Astrocyte (in vitro differentiated cells and primary cell): ENCODE measurements at regions not wholly inside any gene's neighbourhood (a gene's known extent, or its start where the extent isn't known, plus 50 kb on each side); places are given as distances from the start of the nearest gene placed in this dataset.

Experiments
- DNase-seq: peaks from one replicate; pipeline ENCODE4 v3.0.0-alpha.2; 2010; ENCODE audit warnings: low read depth
- FAIRE-seq: peaks from 2 replicates; lab custom pipeline; 2011; peaks lifted over from hg19 to GRCh38; lab: Jason Lieb, UNC
- H2AFZ ChIP-seq: 2 replicates; pipeline ENCODE4 v1.6.0; 2012; ENCODE audit warnings: low read depth, low read length, inconsistent platforms
- H3K27ac ChIP-seq: 2 replicates; pipeline ENCODE4 v1.5.1; 2011; ENCODE audit warnings: low read depth, low read length, inconsistent platforms
- H3K27me3 ChIP-seq: 2 replicates; pipeline ENCODE4 v1.6.0; 2011; ENCODE audit warnings: low read length, inconsistent platforms; ENCODE audit not compliant: insufficient read depth
- H3K36me3 ChIP-seq: 2 replicates; pipeline ENCODE4 v1.5.1; 2011; ENCODE audit warnings: low read length, inconsistent platforms; ENCODE audit not compliant: insufficient read depth
- H3K4me1 ChIP-seq: 2 replicates; pipeline ENCODE4 v1.5.1; 2011; ENCODE audit warnings: low read length, inconsistent platforms; ENCODE audit not compliant: insufficient read depth
- H3K4me2 ChIP-seq: 2 replicates; pipeline ENCODE4 v1.6.0; 2012; ENCODE audit warnings: low read length, inconsistent platforms
- H3K4me3 ChIP-seq: 2 replicates; pipeline ENCODE4 v1.5.1; 2011; ENCODE audit warnings: low read depth, mild to moderate bottlenecking, low read length, inconsistent platforms; ENCODE audit not compliant: insufficient read depth
- H3K79me2 ChIP-seq: 2 replicates; pipeline ENCODE4 v1.6.0; 2012; ENCODE audit warnings: mild to moderate bottlenecking, low read length, inconsistent platforms; ENCODE audit not compliant: insufficient read depth
- H3K9ac ChIP-seq: 2 replicates; pipeline ENCODE4 v1.6.0; 2012; ENCODE audit warnings: mild to moderate bottlenecking, low read length, inconsistent platforms
- H3K9me3 ChIP-seq: 2 replicates; pipeline ENCODE4 v1.5.1; 2012; ENCODE audit warnings: low read depth, mild to moderate bottlenecking, low read length, inconsistent platforms; ENCODE audit not compliant: insufficient read depth
- H4K20me1 ChIP-seq: 2 replicates; pipeline ENCODE4 v1.6.0; 2012; ENCODE audit warnings: low read length, inconsistent platforms; ENCODE audit not compliant: insufficient read depth
- H3K27ac Mint-ChIP-seq: one replicate; pipeline ENCODE4 v1.8.0; 2021; ENCODE audit warnings: mild to moderate bottlenecking, mixed read lengths; ENCODE audit not compliant: unreplicated experiment
- H3K27me3 Mint-ChIP-seq: one replicate; pipeline ENCODE4 v1.8.0; 2021; ENCODE audit warnings: low read depth, mixed read lengths; ENCODE audit not compliant: unreplicated experiment
- H3K36me3 Mint-ChIP-seq: one replicate; pipeline ENCODE4 v1.8.0; 2021; ENCODE audit warnings: low read depth, mixed read lengths; ENCODE audit not compliant: unreplicated experiment
- H3K4me1 Mint-ChIP-seq: one replicate; pipeline ENCODE4 v1.8.0; 2021; ENCODE audit warnings: low read depth, mixed read lengths; ENCODE audit not compliant: unreplicated experiment
- H3K4me3 Mint-ChIP-seq: one replicate; pipeline ENCODE4 v1.8.0; 2021; ENCODE audit warnings: mild to moderate bottlenecking, moderate library complexity, mixed read lengths; ENCODE audit not compliant: unreplicated experiment
- H3K9me3 Mint-ChIP-seq: one replicate; pipeline ENCODE4 v1.8.0; 2021; ENCODE audit warnings: mild to moderate bottlenecking, mixed read lengths; ENCODE audit not compliant: unreplicated experiment
- CTCF ChIP-seq: IDR thresholded peaks from 2 replicates; pipeline ENCODE4 v1.5.1; 2011; ENCODE audit warnings: low read depth, mild to moderate bottlenecking, inconsistent platforms, low read length, moderate library complexity; ENCODE audit not compliant: insufficient read depth
- EZH2 ChIP-seq: IDR thresholded peaks from 2 replicates; pipeline ENCODE4 v1.6.1; 2012; ENCODE audit warnings: mild to moderate bottlenecking, low read length, inconsistent platforms; ENCODE audit not compliant: insufficient read depth

GRCh38 chr4:38539501-38539900 is 124.5 kb upstream of the KLF3 start:
- H3K36me3 Mint-ChIP-seq: no peaks in the 10 kb centered on the region
- Histone ChIP-seq H3K79me2 (no peaks in the 10 kb centered on the region), H4K20me1 (no peaks in the 10 kb centered on the region), H3K27me3 (no peaks in the 10 kb centered on the region), H3K4me1 (no peaks in the 10 kb centered on the region), H2AFZ (no peak overlapping the region), H3K36me3 (no peaks in the 10 kb centered on the region), H3K9ac (no peak overlapping the region), H3K9me3 (no peaks in the 10 kb centered on the region), H3K27ac (no peak overlapping the region), H3K4me3 (no peak overlapping the region), H3K4me2 (no peak overlapping the region)
- peaks cover 10% of the 10 kb centered on the region for H3K27me3 Mint-ChIP-seq
- FAIRE-seq (no peak), DNase-seq (no peak)
- no peaks in the 10 kb centered on the region for H3K9me3 Mint-ChIP-seq
- no peaks in the 10 kb centered on the region for H3K4me1 Mint-ChIP-seq
- no peak overlapping the region for H3K4me3 Mint-ChIP-seq
- no peak for TF ChIP-seq EZH2
- TF ChIP-seq CTCF: no peak
- H3K27ac Mint-ChIP-seq: no peak overlapping the region

- no peak overlapping the region for H2AFZ ChIP-seq
- no peak overlapping the region for H3K9ac ChIP-seq
- H3K27me3 ChIP-seq: peaks cover 2% of the 10 kb centered on the region
- no peaks in the 10 kb centered on the region for H3K79me2 ChIP-seq
- no peak overlapping the region for H3K4me2 ChIP-seq
- Mint-ChIP-seq H3K36me3 (no peaks in the 10 kb centered on the region), H3K27ac (no peak overlapping the region), H3K4me1 (no peaks in the 10 kb centered on the region), H3K27me3 (peaks cover 12% of the 10 kb centered on the region), H3K9me3 (peaks cover 3% of the 10 kb centered on the region), H3K4me3 (no peak overlapping the region)
- H3K4me3 ChIP-seq: no peak overlapping the region
- no peak overlapping the region for H3K27ac ChIP-seq
- no peaks in the 10 kb centered on the region for H3K9me3 ChIP-seq
- no peaks in the 10 kb centered on the region for H3K4me1 ChIP-seq
- TF ChIP-seq EZH2 (no peak), CTCF (no peak)
- no peaks in the 10 kb centered on the region for H4K20me1 ChIP-seq
- DNase-seq (no peak), FAIRE-seq (no peak)
- H3K36me3 ChIP-seq: no peaks in the 10 kb centered on the region
Measured at GRCh38 chr4:38547052-38547451, 116.9 kb upstream of the KLF3 start.

- Mint-ChIP-seq H3K27me3 (peaks cover 12% of the 10 kb centered on the region), H3K4me1 (no peaks in the 10 kb centered on the region), H3K9me3 (peaks cover 3% of the 10 kb centered on the region), H3K27ac (no peak overlapping the region), H3K4me3 (no peak overlapping the region), H3K36me3 (no peaks in the 10 kb centered on the region)
- no peak overlapping the region for H3K4me2 ChIP-seq
- no peaks in the 10 kb centered on the region for H3K9me3 ChIP-seq
- H3K27ac ChIP-seq: no peak overlapping the region
- H3K79me2 ChIP-seq: no peaks in the 10 kb centered on the region
- no peak overlapping the region for H3K4me3 ChIP-seq
- H3K27me3 ChIP-seq: peaks cover 2% of the 10 kb centered on the region
- H3K9ac ChIP-seq: no peak overlapping the region
- TF ChIP-seq EZH2 (no peak), CTCF (no peak)
- H3K36me3 ChIP-seq: no peaks in the 10 kb centered on the region
- no peaks in the 10 kb centered on the region for H4K20me1 ChIP-seq
- FAIRE-seq: no peak
- no peak overlapping the region for H2AFZ ChIP-seq
- no peaks in the 10 kb centered on the region for H3K4me1 ChIP-seq
- no peak for DNase-seq
Measured at GRCh38 chr4:38548256-38548655, 115.7 kb upstream of the KLF3 start.
